Activated CD4-positive, alpha-beta T cell treated with anti-CD3 and anti-CD28 coated beads, Interleukin-2, Interleukin-4, amounts not matched to agents 100 ng/mL and 50 ng/mL, durations not matched to agents 16 hours and 8 hours (primary cell): ENCODE measurements at regions not wholly inside any gene's neighbourhood (a gene's known extent, or its start where the extent isn't known, plus 50 kb on each side); places are given as distances from the start of the nearest gene placed in this dataset.
A peak's percentile ranks its signal among the peaks of the same experiment; 100 is the strongest.
"Not testable (repeated sequence)": the region's sequence is repeated elsewhere in the genome, so short reads cannot be mapped to it uniquely, and the experiment has no call there.

Source experiments
- DNase-seq: peaks from one replicate; pipeline ENCODE4 v3.0.0-alpha.2; 2020; ENCODE audit warnings: low spot score

DNA sequence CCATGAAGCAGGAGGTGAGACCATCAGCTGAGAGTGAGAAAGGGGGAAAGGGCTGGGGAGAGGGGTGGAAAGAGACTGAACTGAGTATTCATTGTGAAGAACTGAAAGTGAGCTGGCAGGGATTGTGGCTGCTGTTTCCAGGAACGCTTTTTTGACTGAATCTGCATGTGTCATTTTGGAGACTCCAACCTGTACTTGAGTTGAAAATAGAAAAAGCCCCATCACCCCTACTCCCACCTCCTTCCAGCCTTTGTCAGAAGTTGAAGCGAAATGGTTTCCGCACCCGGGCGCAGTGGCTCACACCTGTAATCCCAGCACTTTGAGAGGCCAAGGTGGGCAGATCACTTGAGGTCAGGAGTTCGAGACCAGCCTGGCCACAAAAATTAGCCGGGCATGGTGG lies 128.0 kb upstream of the GPR12 start:
- no peak for DNase-seq

DNA sequence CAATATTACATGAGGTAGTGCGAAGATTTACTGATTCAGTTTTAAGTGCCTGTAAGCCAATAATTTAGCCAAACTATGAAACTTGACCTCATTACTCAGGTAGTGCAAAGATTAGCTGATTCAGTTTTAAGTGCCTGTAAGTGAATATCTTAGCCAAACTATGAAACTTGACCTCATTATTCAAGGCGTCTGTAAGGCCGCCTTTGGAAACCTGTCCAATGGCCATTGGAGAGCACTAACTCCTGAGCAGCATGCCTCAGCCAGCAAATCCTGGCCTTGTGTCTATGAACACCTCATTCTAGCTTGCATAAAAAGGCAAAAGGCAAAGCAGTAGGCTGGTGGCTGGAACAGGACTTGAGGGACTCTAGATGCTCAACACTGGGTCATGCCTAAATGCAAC lies 127.0 kb upstream of the GPR12 start:
- no peak for DNase-seq

DNA sequence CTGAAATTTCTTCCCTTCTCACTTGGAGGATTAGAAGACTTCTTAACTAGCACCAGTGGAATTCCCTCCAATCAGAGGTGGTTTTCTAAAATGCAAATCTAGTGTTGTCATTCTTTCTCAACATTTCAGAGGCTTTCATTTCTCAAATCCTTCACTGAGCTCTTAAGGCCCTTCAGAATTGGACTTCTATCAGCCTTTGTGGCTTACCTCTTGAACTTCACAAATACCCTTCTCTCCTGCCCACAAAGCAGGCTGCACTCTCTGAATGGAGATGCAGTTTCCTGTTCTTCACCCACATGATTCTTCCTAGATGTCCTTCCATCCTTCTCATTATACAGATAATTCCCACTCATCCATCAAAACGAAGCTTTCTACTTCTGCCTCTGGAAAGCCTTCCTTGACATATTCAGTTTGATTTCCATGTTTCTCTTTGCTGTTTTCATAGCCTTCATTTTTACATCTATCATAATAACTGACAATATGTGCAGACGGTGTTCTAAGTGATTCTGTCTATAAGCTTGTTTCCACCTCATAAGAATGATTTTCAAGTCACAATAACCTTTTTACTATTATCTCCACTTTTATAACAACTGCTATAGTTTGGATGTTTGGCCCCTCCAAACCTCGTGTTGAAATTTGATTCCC lies 123.1 kb upstream of the GPR12 start:
- DNase-seq = no peak

DNA sequence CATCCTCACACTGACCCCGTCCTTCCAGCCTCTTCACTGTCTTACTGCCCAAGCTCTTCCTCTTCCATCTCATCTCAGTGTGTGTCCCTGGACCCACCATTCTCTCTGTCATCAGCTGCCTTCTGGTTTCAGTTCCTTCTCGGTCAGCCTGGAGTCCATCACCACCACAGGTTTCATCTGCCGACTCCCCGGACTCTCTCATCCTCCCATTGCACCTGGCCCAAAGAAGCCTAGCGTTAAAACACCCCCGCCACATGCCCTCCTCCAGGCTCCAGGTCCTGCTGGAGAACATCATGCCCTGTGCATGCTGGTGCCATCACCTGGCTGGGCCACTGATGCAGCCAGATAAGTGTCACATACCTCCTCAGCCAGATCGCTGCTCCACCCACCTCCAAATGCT lies 122.1 kb upstream of the GPR12 start:
- DNase-seq = no peak

DNA sequence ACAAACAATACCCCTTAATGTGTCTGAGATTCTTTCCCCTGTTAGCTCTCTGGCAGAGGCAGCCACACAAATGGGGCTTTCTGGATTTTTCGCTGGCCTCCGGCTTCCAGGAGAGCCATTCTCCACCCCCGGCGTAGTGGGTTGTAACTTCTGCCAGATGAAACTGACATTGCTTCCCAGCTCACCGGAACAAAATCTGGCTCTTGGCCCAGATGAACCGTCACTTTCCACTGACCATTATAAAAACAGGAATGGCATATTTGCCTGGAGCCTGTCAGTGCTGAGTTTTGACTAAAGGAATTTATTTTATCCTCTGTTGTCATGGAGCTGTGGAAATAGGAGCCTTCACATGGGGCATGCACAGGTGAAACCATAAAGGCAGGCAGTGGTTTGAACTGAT lies 120.6 kb upstream of the GPR12 start:
- no peak for DNase-seq

DNA sequence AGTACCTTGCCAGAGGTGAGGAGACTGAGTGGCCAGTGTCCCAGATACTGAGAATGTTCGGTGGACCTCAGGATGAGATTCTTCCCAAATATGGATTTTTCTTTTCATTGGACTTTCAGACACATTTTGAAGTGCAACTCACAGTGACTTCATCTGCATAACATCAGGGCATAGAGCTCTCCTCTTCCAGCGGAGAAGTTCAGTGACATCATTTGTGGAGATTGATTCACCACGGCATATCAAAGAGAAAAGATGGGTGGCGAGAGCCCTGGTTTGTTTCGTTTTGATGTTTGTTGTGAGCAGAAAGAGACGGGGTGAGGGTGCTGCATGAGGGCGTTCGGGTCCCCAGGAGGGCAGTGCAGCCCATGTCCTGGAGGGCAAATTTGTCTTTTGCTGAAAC lies 120.1 kb upstream of the GPR12 start:
- DNase-seq = no peak

DNA sequence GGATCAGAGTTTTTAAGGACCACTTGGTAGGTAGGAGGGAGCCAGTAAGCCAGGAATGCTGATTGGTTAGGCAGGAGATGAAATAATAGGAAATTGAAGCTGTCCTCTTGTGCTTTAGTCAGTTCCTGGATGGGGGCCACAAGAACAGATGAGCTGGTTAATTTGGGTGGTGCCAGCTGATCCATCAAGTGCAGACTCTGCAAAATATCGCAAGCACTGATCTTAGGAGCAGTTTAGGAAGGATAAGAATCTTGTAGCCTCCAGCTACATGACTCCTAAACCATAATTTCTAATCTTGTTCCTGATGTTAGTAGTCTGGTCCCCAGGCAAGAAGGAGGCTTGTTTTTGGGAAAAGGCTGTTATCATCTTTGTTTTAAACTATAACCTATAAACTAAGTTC lies 117.9 kb upstream of the GPR12 start:
- DNase-seq = no peak

DNA sequence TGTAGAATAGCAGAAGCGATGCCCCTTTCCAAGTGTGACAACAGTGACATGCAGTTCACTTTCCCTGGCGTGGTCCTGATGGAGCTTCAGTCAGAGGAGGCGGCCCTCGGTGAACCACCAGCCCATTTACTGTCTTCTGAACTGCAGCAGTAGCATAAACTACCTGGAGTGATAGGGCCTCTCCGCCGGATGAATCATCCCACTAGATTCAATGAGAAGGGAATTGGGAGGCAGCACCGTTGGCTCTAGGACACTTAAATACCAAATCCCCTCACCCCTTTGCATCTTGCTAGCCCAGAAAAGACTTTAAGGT lies 112.8 kb upstream of the GPR12 start:
- no peak for DNase-seq

DNA sequence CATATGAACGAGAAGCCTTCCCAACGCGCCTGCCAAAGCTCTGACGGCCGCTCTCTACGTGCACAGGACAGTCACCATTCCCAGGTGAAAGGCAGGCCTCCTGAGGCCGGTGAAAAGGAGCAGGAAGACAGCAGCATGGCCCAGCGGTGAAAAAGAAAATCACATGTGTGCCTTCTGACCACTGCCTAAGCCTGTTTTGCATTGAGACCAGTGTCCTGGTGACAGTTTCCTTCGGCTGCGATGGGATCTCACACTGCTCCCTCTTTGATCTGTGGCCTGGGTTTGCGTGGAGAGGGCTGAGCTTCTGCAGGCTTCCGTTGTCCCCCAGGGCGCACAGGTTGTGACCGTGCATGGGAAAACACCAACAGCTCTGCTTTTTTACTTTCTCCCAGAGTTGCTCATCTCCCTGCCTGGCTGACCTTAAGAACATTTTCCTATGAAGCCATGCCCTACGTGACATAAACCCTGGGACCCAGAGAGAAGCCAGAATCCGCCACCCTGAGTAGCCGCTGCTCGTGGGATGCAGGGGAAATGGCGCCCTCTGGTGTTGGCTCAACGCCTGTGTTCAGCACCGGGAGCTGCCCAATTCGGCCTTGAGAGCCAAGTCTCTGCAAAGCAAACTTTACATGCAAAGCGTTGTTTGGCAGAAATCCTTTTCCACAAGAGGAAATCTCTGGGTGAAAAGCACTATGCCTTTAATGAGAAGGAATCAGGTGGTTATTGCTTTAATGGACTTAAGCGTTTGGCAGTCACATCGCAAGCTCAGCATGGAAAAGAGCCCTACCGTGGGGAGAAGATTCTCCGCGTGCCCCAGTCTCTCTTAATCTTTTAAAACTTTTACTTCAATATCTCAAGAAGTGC lies 112.2 kb upstream of the GPR12 start:
- peak; percentile 56 for DNase-seq

DNA sequence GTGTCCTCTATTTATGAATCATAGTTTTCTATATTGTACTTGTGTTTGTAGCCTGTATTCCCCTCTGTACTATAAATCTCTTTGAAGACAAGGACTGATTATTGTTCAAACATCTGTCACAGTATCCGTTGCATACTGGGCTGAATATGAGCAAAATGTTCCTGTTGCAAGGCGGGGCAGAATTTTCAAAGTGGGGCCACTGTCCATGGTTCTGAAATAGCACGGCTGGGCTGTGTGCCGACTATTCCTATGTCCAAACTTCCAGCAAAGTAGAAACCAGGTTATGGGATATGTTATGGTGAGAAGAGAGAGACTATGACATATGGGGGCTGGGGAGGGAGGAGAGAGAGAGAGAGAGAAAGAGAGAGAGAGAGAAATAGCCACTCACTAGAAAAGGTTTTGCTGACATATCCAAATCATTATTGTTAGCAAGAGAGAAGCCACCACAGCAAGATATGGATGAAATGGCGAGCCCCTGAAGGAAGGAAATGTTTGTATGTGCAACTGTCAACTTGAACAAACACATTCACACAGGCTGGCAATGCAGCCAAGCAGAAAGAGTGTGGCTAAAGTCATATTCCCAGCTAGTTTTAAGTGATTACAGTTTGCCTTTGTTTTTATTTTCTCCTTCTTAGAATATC lies 107.0 kb upstream of the GPR12 start:
- DNase-seq = no peak

DNA sequence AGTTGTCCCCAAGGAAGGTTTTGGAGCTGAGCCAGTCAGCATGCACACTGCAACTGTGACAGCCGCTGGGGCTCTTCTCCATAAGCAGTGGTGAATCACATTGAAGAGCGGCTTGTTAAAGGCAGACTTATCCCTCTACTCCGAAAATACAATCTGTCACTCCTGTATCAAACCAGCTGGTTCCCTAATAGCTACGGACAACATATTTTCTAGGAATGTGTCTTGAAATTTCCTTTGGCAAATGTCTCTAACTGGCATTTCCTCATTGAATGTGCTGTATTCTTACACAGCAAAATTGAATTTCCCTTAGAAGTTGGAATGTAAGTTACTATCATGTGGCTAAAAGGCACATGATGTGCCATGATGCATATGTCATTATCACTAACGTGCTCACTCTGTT lies 104.0 kb upstream of the GPR12 start:
- DNase-seq = no peak

DNA sequence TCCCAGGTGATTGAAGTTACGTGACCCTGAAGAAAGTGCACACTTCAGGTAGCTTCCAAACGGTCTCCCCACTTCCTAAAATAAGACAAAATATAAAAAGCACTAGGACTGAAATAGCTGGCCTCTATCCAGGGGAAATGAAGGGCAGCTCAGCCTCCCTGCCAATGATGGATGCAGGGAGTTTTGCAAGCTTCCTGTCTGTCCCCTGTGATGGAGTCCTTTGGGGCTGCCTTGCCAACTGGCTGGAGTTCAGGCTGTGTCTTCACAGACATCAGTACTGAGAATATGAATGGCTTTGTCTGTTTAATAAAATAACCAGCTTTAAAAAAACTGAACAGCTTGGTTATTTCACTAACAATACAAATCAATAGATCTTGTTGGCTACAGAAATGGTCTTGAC lies 101.4 kb upstream of the GPR12 start:
- no peak for DNase-seq

DNA sequence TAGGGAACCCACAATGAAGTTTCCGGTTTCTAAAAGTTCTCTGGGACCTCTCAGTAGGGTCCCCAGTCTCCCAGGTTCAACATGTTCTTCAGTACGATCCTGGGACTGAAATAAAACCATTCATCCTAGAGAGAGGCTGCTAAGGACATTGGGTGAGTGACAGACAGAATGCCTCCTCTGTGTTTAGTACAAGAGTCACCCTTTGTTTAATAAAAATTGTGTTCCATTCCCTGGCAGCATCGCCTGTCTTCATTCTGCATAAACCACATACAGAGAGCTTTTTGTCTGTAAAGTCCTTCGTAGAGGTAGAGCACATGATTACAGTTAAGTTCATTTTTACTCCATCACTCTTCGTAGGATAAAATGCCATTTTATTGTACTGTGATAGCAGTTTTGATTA lies 95.3 kb upstream of the GPR12 start:
- no peak for DNase-seq

DNA sequence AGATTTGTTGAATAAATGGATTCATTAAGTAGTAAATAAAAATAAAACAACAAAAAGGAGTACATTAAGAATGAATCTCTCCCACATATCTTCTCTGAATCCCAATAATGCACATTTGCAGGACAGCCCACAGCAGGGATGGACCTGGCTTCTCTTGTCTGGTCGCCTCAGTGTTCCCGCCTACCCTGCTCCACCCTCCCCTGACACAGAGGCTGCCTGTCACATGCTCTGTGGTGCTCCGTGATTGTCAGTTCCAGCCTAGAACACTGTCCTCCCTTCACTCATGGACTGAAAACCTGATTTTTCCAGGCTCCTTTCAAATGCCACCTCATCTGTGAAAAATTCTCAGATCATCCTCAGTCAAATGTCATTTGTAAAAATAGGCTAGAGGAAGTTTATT lies 94.5 kb upstream of the GPR12 start:
- DNase-seq = no peak

DNA sequence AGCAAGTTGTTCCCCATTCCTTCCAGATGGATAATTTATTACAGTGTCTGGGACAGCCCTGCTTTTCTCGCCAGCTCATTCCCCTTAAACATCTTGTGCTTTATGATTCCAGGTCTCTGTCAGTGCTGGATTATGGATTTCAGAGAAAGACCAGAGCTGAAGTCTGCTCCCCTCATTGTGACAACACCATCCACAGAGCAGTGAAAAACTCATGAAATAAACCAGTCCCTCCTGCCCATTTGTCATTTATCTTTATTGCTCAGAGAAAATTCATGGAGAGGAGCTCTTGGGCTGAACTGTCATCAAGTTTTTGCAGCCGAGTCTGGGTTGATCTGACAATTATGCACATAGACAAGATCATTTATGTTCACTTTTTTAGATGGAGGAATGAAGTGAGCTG lies 92.7 kb upstream of the GPR12 start:
- no peak for DNase-seq

DNA sequence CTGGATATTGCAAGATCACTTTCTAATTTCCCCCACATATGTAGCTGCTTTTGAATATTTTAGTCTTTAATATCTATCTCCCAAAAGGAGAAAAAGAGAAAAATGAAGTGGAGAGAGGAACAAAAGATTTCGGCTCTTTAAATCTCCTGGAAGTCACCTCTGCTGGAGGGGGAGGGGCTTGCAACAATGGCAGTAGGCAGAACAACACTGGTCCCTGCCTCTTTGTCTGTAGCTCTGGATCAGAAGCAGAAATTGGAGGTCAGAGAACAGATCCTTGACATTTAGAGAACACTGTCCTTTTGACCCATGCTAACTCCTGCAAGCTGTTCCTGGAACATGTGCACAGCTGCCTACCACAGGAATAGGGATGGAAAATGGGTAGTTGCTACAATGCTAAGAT lies 86.7 kb upstream of the GPR12 start:
- DNase-seq = no peak

DNA sequence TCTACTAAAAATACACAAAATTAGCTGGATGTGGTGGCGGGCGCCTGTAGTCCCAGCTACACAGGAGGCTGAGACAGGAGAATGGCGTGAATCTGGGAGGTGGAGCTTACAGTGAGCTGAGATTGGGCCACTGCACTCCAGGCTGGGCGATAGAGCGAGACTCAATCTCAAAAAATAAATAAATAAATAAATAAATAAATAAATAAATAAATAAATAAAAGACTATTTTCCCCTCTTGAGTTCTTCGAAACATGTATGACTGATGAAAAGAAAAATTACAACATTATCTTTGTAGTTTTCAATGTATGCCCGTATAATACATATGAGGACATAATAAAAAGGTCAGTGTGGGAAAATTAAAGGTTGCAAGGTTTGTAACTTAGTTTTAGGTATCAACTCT lies 84.5 kb upstream of the GPR12 start:
- not testable (repeated sequence) for DNase-seq

DNA sequence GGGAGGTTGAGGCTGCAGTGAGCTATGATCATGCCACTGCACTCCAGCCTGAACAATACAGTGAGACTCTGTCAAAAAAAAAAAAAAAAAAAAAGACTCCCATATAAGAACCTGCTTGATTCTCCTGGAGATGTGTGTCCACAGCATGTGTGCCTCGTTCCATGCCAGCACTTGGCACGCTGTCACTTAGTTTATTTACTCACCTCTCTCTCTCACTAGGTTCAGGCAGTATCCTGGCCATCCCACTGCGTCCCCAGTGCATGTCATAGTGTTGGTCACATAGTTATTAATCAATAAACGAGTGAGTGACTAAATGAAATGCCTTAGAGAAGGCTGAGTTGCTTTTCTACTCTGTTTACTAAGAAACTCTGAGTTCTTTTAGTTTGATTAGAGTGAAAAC lies 79.1 kb upstream of the GPR12 start:
- no peak for DNase-seq

DNA sequence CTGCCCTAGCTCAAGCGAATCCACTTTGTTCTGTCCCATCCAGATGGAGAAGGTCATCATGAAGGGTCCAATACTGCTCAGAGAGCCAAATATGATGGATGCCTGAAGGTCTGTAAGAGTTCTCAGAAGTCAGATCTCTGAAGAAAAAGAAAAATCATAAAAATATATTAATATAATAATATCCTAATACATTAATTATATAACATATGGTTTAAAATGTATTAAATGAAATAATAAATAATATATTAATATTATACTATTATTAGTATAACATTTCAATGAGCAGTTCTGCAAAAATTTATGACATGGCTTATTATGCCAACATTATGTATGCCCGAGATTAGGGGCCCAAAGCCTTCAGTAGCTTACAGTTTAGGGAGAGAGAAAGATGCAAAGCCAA lies 78.2 kb upstream of the GPR12 start:
- no peak for DNase-seq

DNA sequence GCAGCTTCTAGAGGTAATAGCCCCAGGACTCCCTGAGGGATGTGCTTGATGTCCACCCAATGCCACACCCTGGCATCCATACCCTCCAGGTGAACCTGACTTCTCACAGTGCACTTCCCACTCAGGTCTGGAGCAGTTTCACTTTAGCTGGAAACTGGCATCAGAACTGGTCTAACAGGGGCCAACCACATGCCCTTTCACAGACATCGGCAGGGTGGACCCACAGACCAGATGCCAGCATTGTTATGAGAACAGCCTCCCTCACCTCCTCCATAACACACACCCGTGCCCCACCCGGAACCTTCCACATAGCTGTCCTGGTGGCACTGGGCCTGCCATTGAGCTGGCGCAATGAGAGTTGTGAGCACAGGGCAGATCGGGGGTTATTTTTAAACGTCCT lies 77.4 kb upstream of the GPR12 start:
- no peak for DNase-seq

DNA sequence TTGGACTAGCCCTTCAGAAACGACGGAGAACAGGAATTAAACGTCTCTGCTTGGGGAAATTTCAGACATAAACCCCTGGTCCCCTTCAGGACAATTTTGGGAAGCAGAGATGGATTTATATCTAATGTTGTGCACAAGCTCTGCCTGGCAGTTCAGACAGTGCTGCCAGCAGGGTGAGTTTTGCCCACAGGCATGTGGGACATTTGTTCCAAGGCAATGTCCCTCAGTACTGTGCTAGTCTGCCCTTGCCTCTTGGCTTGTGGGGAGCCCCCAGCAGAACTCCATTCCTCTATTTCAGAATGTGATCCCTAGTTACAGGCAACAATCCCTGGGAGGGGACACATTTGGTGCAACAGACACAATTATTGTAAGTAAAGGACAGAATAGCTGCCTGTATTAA lies 76.5 kb upstream of the GPR12 start:
- DNase-seq = no peak

DNA sequence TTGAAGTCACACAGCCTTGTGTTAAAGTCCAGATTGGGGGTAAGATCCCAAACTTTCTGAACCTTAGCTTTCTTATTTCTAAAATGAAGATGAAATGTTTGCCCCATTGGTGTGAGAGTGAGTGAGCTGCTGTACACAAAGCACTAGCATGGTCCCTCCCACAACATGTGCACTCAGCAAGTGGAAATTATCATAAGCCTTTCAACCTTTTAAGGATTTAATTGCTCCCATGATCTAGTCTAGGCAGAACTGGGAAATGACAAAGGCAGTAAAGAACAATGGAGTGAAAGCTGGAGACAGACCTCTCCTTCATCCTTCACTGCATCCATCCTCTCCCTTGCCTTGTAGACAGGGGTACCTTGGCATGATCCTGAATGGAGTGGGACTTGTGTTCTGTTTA lies 76.0 kb upstream of the GPR12 start:
- no peak for DNase-seq

DNA sequence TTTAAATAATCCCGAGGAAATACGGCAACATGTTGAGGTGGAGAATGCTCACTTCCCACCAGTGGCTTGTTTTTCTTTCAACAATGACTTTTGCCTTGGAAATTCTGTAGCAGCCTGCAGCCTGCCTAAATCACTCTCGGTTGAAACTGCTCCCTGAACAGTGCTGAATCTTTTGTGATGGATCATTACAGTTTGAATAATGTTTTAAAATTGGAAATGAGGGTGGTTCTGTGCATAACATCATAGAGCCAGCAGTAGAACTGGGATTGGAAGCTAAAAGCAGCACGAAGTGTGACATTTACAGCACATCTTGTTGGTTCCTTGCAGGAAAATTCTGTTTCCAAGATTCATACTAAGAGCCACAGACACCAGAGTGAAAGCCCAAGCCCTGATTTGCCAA lies 74.1 kb upstream of the GPR12 start:
- DNase-seq = no peak
